ENCODE measurements at regions not wholly inside any gene's neighbourhood (a gene's known extent, or its start where the extent isn't known, plus 50 kb on each side); places are given as distances from the start of the nearest gene placed in this dataset.

DNA sequence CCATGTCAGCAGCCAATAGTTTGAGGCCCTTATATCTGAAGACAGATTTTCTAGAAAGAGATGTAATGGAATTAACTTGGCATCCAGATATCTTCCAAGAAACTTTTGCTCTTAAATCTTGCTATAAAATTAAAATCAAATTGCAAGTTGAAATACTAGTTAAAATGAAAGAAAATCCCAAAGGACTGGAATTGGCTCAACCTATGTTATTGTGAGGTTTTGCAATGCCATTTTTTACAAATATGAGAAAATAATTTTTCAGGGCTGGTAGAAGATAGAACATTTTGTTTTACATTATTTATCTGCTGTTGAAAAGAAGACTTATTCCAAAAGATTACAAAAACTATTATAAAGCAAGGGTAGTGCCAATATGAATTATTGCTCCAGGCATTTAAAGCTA is 92.2 kb upstream of the AGTR1 start:
- DNase-seq, result no peak
- H3K9me3 ChIP-seq, result no peaks in the 10 kb centered on the region
- H3K27me3 ChIP-seq, result no peaks in the 10 kb centered on the region
- intact Hi-C loops (cut with DNase I), result no loop called here
- H3K4me1 ChIP-seq, result peaks cover 0 to 8% (median 0%) of the 10 kb centered on the region in 3 donors
- no peak overlapping the region for H3K27ac ChIP-seq
- no peaks in the 10 kb centered on the region for H3K36me3 ChIP-seq
- TF ChIP-seq POLR2A (IDR thresholded peaks at IDR 0.05), result no peak
- TF ChIP-seq, protein P1, sequence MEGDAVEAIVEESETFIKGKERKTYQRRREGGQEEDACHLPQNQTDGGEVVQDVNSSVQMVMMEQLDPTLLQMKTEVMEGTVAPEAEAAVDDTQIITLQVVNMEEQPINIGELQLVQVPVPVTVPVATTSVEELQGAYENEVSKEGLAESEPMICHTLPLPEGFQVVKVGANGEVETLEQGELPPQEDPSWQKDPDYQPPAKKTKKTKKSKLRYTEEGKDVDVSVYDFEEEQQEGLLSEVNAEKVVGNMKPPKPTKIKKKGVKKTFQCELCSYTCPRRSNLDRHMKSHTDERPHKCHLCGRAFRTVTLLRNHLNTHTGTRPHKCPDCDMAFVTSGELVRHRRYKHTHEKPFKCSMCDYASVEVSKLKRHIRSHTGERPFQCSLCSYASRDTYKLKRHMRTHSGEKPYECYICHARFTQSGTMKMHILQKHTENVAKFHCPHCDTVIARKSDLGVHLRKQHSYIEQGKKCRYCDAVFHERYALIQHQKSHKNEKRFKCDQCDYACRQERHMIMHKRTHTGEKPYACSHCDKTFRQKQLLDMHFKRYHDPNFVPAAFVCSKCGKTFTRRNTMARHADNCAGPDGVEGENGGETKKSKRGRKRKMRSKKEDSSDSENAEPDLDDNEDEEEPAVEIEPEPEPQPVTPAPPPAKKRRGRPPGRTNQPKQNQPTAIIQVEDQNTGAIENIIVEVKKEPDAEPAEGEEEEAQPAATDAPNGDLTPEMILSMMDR (IDR thresholded peaks at IDR 0.05), result no peak
- H3K4me3 ChIP-seq, result no peak overlapping the region

DNA sequence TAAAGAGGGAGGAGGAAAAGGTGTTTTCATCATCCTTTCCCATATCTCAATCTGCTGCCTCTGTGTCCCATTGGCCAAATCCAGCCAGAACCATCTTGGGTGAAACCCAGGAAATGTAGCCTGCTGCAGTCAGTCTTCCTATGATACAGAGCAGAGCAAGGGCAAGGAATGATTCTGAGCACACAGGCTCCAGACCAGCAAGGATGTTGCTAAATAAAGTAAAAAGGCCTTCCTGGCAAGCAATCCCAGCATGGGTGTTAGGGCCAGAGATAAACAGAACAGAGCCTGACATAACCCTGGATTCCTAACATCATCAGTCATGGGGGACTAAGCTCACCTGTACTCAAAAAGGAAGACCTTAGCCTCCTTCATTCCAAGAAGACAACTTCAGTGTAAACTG is 90.7 kb upstream of the AGTR1 start:
- intact Hi-C loops (cut with DNase I), result no loop called here
- Histone ChIP-seq H3K9me3 (no peaks in the 10 kb centered on the region), H3K4me1 (peaks cover 0 to 8% (median 0%) of the 10 kb centered on the region in 3 donors), H3K36me3 (no peaks in the 10 kb centered on the region), H3K27me3 (no peaks in the 10 kb centered on the region), H3K27ac (peak overlapping the region in 3 of 4 donors; percentile 38 to 56 (median 43)), H3K4me3 (no peak overlapping the region)
- DNase-seq, result no peak
- TF ChIP-seq POLR2A (IDR thresholded peaks at IDR 0.05), result no peak
- TF ChIP-seq, protein P1 (IDR thresholded peaks at IDR 0.05), result no peak

DNA sequence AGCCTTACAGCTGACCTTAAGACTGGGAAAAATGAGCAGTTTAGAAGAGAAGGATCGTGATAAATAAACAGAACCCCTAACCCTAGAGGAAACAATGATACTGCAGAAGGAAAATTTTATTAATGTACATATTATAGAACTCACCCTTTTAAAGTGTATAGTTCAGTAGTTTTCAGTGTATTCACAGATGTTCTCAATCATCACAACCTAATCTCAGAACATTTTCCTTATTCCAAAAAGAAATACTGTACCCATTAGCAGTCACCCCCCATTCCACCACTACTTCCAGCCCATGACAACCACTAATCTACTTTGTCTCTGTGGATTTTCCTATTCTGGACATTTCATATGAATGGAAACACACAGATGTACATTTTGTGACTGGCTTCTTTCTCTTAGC is 90.2 kb upstream of the AGTR1 start:
- Histone ChIP-seq H3K27ac (peak overlapping the region in 2 of 4 donors; percentile 38 to 43), H3K9me3 (no peaks in the 10 kb centered on the region), H3K4me1 (peaks cover 0 to 8% (median 0%) of the 10 kb centered on the region in 3 donors), H3K4me3 (no peak overlapping the region), H3K27me3 (no peaks in the 10 kb centered on the region), H3K36me3 (no peaks in the 10 kb centered on the region)
- WGBS, 2 donors, result 44 to 70% methylated on average over 1 of the region's 1 CpG
- TF ChIP-seq POLR2A (IDR thresholded peaks at IDR 0.05), result no peak
- TF ChIP-seq, protein P1 (IDR thresholded peaks at IDR 0.05), result no peak
- intact Hi-C loops (cut with DNase I), result no loop called here
- DNase-seq, result no peak

DNA sequence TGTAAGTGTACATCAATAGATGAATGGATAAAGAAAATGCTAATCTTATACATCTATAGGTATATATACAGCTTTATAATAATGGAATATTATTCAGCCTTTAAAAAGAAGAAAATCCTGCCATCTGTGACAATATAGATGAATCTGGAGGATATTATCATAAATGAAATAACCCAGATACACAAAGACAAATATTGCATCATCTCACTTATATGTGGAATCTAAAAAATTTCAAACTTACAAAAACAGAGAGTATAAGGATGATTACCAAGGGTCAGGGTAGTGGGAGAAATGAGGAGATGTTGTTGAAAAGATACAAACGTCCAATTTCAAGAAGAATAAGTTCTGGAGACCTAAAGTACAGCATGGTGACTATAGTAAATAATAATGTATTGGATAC is 85.4 kb upstream of the AGTR1 start:
- 21 to 23% methylated on average over 1 of the region's 1 CpG for WGBS, 2 donors

DNA sequence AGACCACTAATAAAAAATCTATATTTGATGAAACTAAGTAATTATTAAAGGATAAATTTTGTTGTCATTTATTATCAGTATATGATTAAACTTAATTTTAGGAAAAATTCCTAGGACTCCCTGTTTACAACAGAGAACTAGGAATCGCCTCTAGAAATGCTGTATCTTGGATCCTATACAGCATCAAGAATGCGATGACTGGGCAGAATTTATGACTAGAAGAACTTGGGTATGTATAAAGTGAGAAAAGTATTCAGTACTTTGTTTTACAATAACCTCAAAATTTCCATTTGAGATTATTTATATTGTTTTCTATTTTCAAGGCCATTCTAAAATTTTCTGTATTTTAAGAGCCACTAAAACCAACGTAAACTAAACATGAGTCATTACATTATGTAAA is 82.3 kb upstream of the AGTR1 start:
- no peaks in the 10 kb centered on the region for H3K27me3 ChIP-seq
- H3K27ac ChIP-seq, result no peak overlapping the region
- no peak for DNase-seq
- WGBS, 2 donors, result 66 to 71% methylated on average over 3 of the region's 3 CpGs
- no peaks in the 10 kb centered on the region for H3K9me3 ChIP-seq
- no peak for TF ChIP-seq POLR2A (IDR thresholded peaks at IDR 0.05)
- TF ChIP-seq, protein P1 (IDR thresholded peaks at IDR 0.05), result no peak
- no peaks in the 10 kb centered on the region for H3K4me1 ChIP-seq
- intact Hi-C loops (cut with DNase I), result no loop called here
- H3K36me3 ChIP-seq, result no peaks in the 10 kb centered on the region
- no peak overlapping the region for H3K4me3 ChIP-seq

More for the DNA sequence above, 85.4 kb upstream of the AGTR1 start:
- no peaks in the 10 kb centered on the region for H3K36me3 ChIP-seq
- H3K27me3 ChIP-seq, result no peaks in the 10 kb centered on the region
- TF ChIP-seq, protein P1 (IDR thresholded peaks at IDR 0.05), result no peak
- no peak for TF ChIP-seq POLR2A (IDR thresholded peaks at IDR 0.05)
- DNase-seq, result no peak
- H3K9me3 ChIP-seq, result no peaks in the 10 kb centered on the region
- no peak overlapping the region for H3K27ac ChIP-seq
- intact Hi-C loops (cut with DNase I), result no loop called here
- H3K4me3 ChIP-seq, result no peak overlapping the region
- H3K4me1 ChIP-seq, result no peaks in the 10 kb centered on the region

Data from esophagus squamous epithelium (tissue), 5 donors.